Peyer's patch (tissue), 4 donors: ENCODE measurements at regions not wholly inside any gene's neighbourhood (a gene's known extent, or its start where the extent isn't known, plus 50 kb on each side); places are given as distances from the start of the nearest gene placed in this dataset.

Experiments
- POLR2A ChIP-seq, 2 donors: fragments of 450-650 bp; IDR thresholded peaks; one replicate each; pipeline ENCODE4 v1.5.1; 2017; ENCODE audit warnings: antibody characterized with exemption in 2 of 2, mild to moderate bottlenecking in 2 of 2, moderate library complexity in 2 of 2
- TF ChIP-seq, protein P1 (sequence below), 6 experiments: fragments of 450-650 bp in 4 of 6; fragments of 200-600 bp in 2 of 6; sonication (generic) in 1 of 6; IDR thresholded peaks; one replicate each; pipeline ENCODE4 v1.5.1; 2017 to 2019; ENCODE audit warnings: antibody characterized with exemption in 6 of 6, mild to moderate bottlenecking in 3 of 6, moderate library complexity in 1 of 6

DNA sequence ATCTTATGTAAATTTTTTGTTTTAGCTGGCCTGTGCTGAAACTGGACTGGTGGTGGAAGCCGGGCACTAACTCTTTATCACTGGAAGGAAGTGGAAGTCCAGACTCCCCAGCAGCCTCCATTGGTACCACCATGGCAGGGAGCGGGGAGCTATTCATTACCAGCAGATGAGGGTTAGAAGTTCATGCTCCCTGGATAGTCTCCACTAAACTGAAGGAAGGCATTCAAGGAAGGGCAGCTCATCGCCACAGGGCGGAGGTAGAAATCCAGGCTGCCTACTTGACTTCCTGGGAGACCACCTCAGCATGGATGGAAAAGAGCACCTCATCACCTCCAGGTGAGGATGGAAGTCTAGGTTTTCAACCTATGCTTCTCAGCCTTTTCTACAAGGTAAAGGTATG, 130.9 kb downstream of the SLC16A9 start:
- TF ChIP-seq, protein P1, sequence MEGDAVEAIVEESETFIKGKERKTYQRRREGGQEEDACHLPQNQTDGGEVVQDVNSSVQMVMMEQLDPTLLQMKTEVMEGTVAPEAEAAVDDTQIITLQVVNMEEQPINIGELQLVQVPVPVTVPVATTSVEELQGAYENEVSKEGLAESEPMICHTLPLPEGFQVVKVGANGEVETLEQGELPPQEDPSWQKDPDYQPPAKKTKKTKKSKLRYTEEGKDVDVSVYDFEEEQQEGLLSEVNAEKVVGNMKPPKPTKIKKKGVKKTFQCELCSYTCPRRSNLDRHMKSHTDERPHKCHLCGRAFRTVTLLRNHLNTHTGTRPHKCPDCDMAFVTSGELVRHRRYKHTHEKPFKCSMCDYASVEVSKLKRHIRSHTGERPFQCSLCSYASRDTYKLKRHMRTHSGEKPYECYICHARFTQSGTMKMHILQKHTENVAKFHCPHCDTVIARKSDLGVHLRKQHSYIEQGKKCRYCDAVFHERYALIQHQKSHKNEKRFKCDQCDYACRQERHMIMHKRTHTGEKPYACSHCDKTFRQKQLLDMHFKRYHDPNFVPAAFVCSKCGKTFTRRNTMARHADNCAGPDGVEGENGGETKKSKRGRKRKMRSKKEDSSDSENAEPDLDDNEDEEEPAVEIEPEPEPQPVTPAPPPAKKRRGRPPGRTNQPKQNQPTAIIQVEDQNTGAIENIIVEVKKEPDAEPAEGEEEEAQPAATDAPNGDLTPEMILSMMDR (IDR thresholded peaks at IDR 0.05), result no peak
- no peak for TF ChIP-seq POLR2A (IDR thresholded peaks at IDR 0.05)
